ENCODE measurements at regions not wholly inside any gene's neighbourhood (a gene's known extent, or its start where the extent isn't known, plus 50 kb on each side); places are given as distances from the start of the nearest gene placed in this dataset.

DNA sequence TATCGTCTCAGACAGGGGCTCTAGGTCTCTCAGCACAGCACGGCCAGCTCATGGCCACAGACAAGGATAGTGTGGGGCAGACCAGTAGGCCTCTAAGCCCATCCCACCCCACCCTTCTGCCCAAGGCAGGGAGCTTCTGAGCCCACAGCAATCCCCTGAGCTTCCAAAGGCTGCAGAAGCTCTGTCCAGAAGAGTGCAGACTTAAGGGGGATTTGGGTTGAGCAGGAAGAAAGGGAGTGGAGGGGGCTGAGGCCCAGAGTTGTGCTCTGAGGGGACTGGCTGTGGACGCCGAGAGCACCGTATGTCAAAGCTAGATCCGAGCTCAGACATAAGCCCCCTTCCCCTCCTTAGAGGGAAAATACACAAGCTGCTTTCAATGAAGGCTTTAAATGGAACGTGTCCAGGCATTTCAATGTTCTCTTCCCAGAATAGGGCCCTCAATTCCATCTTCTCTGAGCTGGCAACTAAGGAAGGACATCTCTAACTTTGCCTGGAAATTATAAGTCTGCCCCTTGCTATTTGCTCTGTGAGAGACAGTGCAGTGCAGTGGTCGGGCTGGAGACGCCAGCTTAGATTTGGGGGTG is 116.4 kb upstream of the RPL38 start:
- Histone ChIP-seq H2BK120ac (ENCODE audit: low read depth, low read length) (no peak overlapping the region), H3K4me2 (ENCODE audit: low read length, poor library complexity, severe bottlenecking) (no peak overlapping the region), H3K14ac (ENCODE audit: low read length in 2 of 2) (no peak overlapping the region), H2BK15ac (ENCODE audit: low read depth, poor library complexity, severe bottlenecking) (no peak overlapping the region), H3K27me3 (ENCODE audit: control insufficient read depth in 1 of 2, insufficient read depth in 1 of 2, low read length in 2 of 2) (peaks cover 0 to 48% of the 10 kb centered on the region in 2 experiments), H4K91ac (ENCODE audit: low read length) (no peak overlapping the region), H2AK5ac (ENCODE audit: low read length, severe bottlenecking) (no peak overlapping the region), H3K4me3 (ENCODE audit: insufficient read depth in 1 of 2, low read depth in 1 of 2, low read length in 2 of 2) (no peak overlapping the region), H3K79me1 (replicated peaks; ENCODE audit: low read length, poor library complexity, severe bottlenecking) (no peaks in the 10 kb centered on the region), H3K18ac (ENCODE audit: low read depth in 1 of 2, low read length in 2 of 2) (no peak overlapping the region), H3K9me3 (ENCODE audit: control insufficient read depth, low read length) (peaks cover 15% of the 10 kb centered on the region), H3K4ac (ENCODE audit: low read depth in 1 of 2, low read length in 2 of 2) (no peak overlapping the region), H3K9ac (ENCODE audit: low read length) (no peak overlapping the region), H4K8ac (ENCODE audit: low read length) (no peak overlapping the region), H2BK5ac (ENCODE audit: low read depth, low read length, poor library complexity, severe bottlenecking) (no peak overlapping the region), H2BK12ac (ENCODE audit: low read length in 2 of 2) (no peak overlapping the region), H3K4me1 (ENCODE audit: control insufficient read depth, insufficient read depth, low read depth, low read length) (peaks cover 1% of the 10 kb centered on the region), H3K36me3 (ENCODE audit: control insufficient read depth in 1 of 2, insufficient read depth in 2 of 2, low read depth in 1 of 2, low read length in 2 of 2) (no peaks in the 10 kb centered on the region), H3K23ac (ENCODE audit: low read length in 2 of 2) (no peak overlapping the region), H2AFZ (ENCODE audit: low read depth, low read length) (no peak overlapping the region), H3K27ac (ENCODE audit: low read length, poor library complexity, severe bottlenecking) (no peak overlapping the region)
- 70% methylated on average over 9 of the region's 9 CpGs for WGBS
- DNase-seq = no peak

GRCh38 chr17:74088285-74088933 is 115.1 kb upstream of the RPL38 start:
- Histone ChIP-seq H3K4me1 (ENCODE audit: control insufficient read depth, insufficient read depth, low read depth, low read length) (peaks cover 1% of the 10 kb centered on the region), H2BK5ac (ENCODE audit: low read depth, low read length, poor library complexity, severe bottlenecking) (no peak overlapping the region), H3K36me3 (ENCODE audit: control insufficient read depth in 1 of 2, insufficient read depth in 2 of 2, low read depth in 1 of 2, low read length in 2 of 2) (no peaks in the 10 kb centered on the region), H2BK120ac (ENCODE audit: low read depth, low read length) (no peak overlapping the region), H3K4me3 (ENCODE audit: insufficient read depth in 1 of 2, low read depth in 1 of 2, low read length in 2 of 2) (no peak overlapping the region), H2BK12ac (ENCODE audit: low read length in 2 of 2) (no peak overlapping the region), H2BK15ac (ENCODE audit: low read depth, poor library complexity, severe bottlenecking) (no peak overlapping the region), H3K18ac (ENCODE audit: low read depth in 1 of 2, low read length in 2 of 2) (no peak overlapping the region), H4K8ac (ENCODE audit: low read length) (no peak overlapping the region), H3K27me3 (ENCODE audit: control insufficient read depth in 1 of 2, insufficient read depth in 1 of 2, low read length in 2 of 2) (peaks cover 0 to 47% of the 10 kb centered on the region in 2 experiments), H3K79me1 (replicated peaks; ENCODE audit: low read length, poor library complexity, severe bottlenecking) (no peaks in the 10 kb centered on the region), H3K9me3 (ENCODE audit: control insufficient read depth, low read length) (peaks cover 17% of the 10 kb centered on the region), H3K4ac (ENCODE audit: low read depth in 1 of 2, low read length in 2 of 2) (no peak overlapping the region), H3K23ac (ENCODE audit: low read length in 2 of 2) (no peak overlapping the region), H2AFZ (ENCODE audit: low read depth, low read length) (no peak overlapping the region), H4K91ac (ENCODE audit: low read length) (no peak overlapping the region), H3K14ac (ENCODE audit: low read length in 2 of 2) (no peak overlapping the region), H3K4me2 (ENCODE audit: low read length, poor library complexity, severe bottlenecking) (no peak overlapping the region), H2AK5ac (ENCODE audit: low read length, severe bottlenecking) (no peak overlapping the region), H3K27ac (ENCODE audit: low read length, poor library complexity, severe bottlenecking) (no peak overlapping the region), H3K9ac (ENCODE audit: low read length) (no peak overlapping the region)
- WGBS = 79% methylated on average over 5 of the region's 6 CpGs
- no peak for DNase-seq

DNA sequence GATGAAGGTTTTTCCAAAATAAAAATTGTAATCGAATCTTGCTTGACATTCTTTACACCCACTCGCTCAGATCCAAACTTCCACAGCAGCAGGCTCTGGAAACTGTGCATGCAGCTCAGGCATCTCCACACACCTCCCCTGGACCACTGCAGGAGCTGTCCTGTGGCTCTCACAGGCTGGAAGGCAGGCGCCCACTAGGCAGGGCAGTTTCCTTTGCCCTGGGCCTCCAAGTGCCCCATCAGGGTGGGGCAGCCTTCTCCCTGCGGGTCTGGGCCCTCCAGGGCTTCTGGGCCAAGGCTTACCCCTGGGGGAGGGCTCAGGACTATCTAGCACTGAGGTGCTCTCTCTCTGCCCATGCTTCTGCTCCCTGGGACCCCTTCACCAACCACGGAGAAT is 114.5 kb upstream of the RPL38 start:
- H2BK15ac ChIP-seq (ENCODE audit: low read depth, poor library complexity, severe bottlenecking) = no peak overlapping the region
- peaks cover 17% of the 10 kb centered on the region for H3K9me3 ChIP-seq (ENCODE audit: control insufficient read depth, low read length)
- 72% methylated on average over 5 of the region's 5 CpGs for WGBS
- H2BK120ac ChIP-seq (ENCODE audit: low read depth, low read length) = no peak overlapping the region
- H3K4me2 ChIP-seq (ENCODE audit: low read length, poor library complexity, severe bottlenecking) = no peak overlapping the region
- no peak overlapping the region for H2AFZ ChIP-seq (ENCODE audit: low read depth, low read length)
- peaks cover 0 to 47% of the 10 kb centered on the region in 2 experiments for H3K27me3 ChIP-seq (ENCODE audit: control insufficient read depth in 1 of 2, insufficient read depth in 1 of 2, low read length in 2 of 2)
- no peak overlapping the region for H3K14ac ChIP-seq (ENCODE audit: low read length in 2 of 2)
- no peak overlapping the region for H3K27ac ChIP-seq (ENCODE audit: low read length, poor library complexity, severe bottlenecking)
- H2BK12ac ChIP-seq (ENCODE audit: low read length in 2 of 2) = no peak overlapping the region
- no peak overlapping the region for H3K23ac ChIP-seq (ENCODE audit: low read length in 2 of 2)
- no peak overlapping the region for H4K8ac ChIP-seq (ENCODE audit: low read length)
- no peak overlapping the region for H2AK5ac ChIP-seq (ENCODE audit: low read length, severe bottlenecking)
- peaks cover 1% of the 10 kb centered on the region for H3K4me1 ChIP-seq (ENCODE audit: control insufficient read depth, insufficient read depth, low read depth, low read length)
- no peak overlapping the region for H3K4me3 ChIP-seq (ENCODE audit: insufficient read depth in 1 of 2, low read depth in 1 of 2, low read length in 2 of 2)
- H3K18ac ChIP-seq (ENCODE audit: low read depth in 1 of 2, low read length in 2 of 2) = no peak overlapping the region
- no peak overlapping the region for H4K91ac ChIP-seq (ENCODE audit: low read length)
- H3K36me3 ChIP-seq (ENCODE audit: control insufficient read depth in 1 of 2, insufficient read depth in 2 of 2, low read depth in 1 of 2, low read length in 2 of 2) = no peaks in the 10 kb centered on the region
- H3K9ac ChIP-seq (ENCODE audit: low read length) = no peak overlapping the region
- H3K4ac ChIP-seq (ENCODE audit: low read depth in 1 of 2, low read length in 2 of 2) = no peak overlapping the region
- H3K79me1 ChIP-seq (replicated peaks; ENCODE audit: low read length, poor library complexity, severe bottlenecking) = no peaks in the 10 kb centered on the region
- DNase-seq = no peak
- no peak overlapping the region for H2BK5ac ChIP-seq (ENCODE audit: low read depth, low read length, poor library complexity, severe bottlenecking)

DNA sequence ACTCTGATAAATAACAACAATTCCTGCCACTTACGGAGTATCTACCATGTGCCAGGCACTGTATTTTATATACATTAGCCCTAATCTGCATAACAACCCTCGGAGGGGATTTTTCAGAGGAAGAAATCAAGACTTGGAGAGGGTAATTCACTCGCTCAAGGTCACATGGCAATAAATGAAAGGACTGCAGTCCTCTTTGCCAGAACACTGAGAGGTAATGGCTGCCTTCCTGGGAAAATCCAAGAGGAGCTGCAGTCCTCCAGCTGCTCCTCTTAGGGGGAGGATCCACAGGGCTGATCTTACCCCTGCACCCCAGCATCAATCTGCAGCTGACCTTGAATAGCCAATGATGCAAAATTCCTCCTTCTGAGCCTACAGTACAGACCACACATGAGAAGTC is 114.1 kb upstream of the RPL38 start:
- no peak overlapping the region for H2BK15ac ChIP-seq (ENCODE audit: low read depth, poor library complexity, severe bottlenecking)
- no peak overlapping the region for H4K91ac ChIP-seq (ENCODE audit: low read length)
- H3K4ac ChIP-seq (ENCODE audit: low read depth in 1 of 2, low read length in 2 of 2) = no peak overlapping the region
- no peaks in the 10 kb centered on the region for H3K36me3 ChIP-seq (ENCODE audit: control insufficient read depth in 1 of 2, insufficient read depth in 2 of 2, low read depth in 1 of 2, low read length in 2 of 2)
- no peak overlapping the region for H3K23ac ChIP-seq (ENCODE audit: low read length in 2 of 2)
- no peak overlapping the region for H3K18ac ChIP-seq (ENCODE audit: low read depth in 1 of 2, low read length in 2 of 2)
- H2BK12ac ChIP-seq (ENCODE audit: low read length in 2 of 2) = no peak overlapping the region
- H2BK120ac ChIP-seq (ENCODE audit: low read depth, low read length) = no peak overlapping the region
- H2BK5ac ChIP-seq (ENCODE audit: low read depth, low read length, poor library complexity, severe bottlenecking) = no peak overlapping the region
- H3K4me2 ChIP-seq (ENCODE audit: low read length, poor library complexity, severe bottlenecking) = no peak overlapping the region
- 76% methylated on average over 3 of the region's 3 CpGs for WGBS
- H3K4me1 ChIP-seq (ENCODE audit: control insufficient read depth, insufficient read depth, low read depth, low read length) = peaks cover 1% of the 10 kb centered on the region
- H3K27ac ChIP-seq (ENCODE audit: low read length, poor library complexity, severe bottlenecking) = no peak overlapping the region
- H4K8ac ChIP-seq (ENCODE audit: low read length) = no peak overlapping the region
- no peak overlapping the region for H3K14ac ChIP-seq (ENCODE audit: low read length in 2 of 2)
- no peak overlapping the region for H3K4me3 ChIP-seq (ENCODE audit: insufficient read depth in 1 of 2, low read depth in 1 of 2, low read length in 2 of 2)
- H2AK5ac ChIP-seq (ENCODE audit: low read length, severe bottlenecking) = no peak overlapping the region
- peaks cover 0 to 49% of the 10 kb centered on the region in 2 experiments for H3K27me3 ChIP-seq (ENCODE audit: control insufficient read depth in 1 of 2, insufficient read depth in 1 of 2, low read length in 2 of 2)
- H3K9ac ChIP-seq (ENCODE audit: low read length) = no peak overlapping the region
- no peaks in the 10 kb centered on the region for H3K79me1 ChIP-seq (replicated peaks; ENCODE audit: low read length, poor library complexity, severe bottlenecking)
- DNase-seq = no peak
- H2AFZ ChIP-seq (ENCODE audit: low read depth, low read length) = no peak overlapping the region
- H3K9me3 ChIP-seq (ENCODE audit: control insufficient read depth, low read length) = peaks cover 17% of the 10 kb centered on the region

All from mesenchymal stem cell (in vitro differentiated cells and primary cell).